ENCODE measurements at regions not wholly inside any gene's neighbourhood (a gene's known extent, or its start where the extent isn't known, plus 50 kb on each side); places are given as distances from the start of the nearest gene placed in this dataset.

- no peaks in the 10 kb centered on the region for H3K27me3 ChIP-seq (replicated peaks; ENCODE audit: control insufficient read depth, insufficient read depth, low read length)
- no peaks in the 10 kb centered on the region for H3K9me3 ChIP-seq (ENCODE audit: control insufficient read depth, low read length)
- peaks cover 18% of the 10 kb centered on the region for H3K4me1 ChIP-seq (ENCODE audit: control insufficient read depth, insufficient read depth, low read length)
- H3K4me3 ChIP-seq (ENCODE audit: low read length), result no peak overlapping the region
- DNase-seq (ENCODE audit: low read depth), result no peak
- H3K9ac ChIP-seq (ENCODE audit: low read length), result no peak overlapping the region
- no peaks in the 10 kb centered on the region for H3K36me3 ChIP-seq (ENCODE audit: control insufficient read depth, insufficient read depth, low read length, severe bottlenecking)
Measured at GRCh38 chr4:140316799-140317198, 56.6 kb upstream of the SCOC start.

GRCh38 chr4:140315970-140316369, 57.5 kb upstream of the SCOC start:
- DNase-seq (ENCODE audit: low read depth), result no peak
- H3K27me3 ChIP-seq (replicated peaks; ENCODE audit: control insufficient read depth, insufficient read depth, low read length), result no peaks in the 10 kb centered on the region
- H3K36me3 ChIP-seq (ENCODE audit: control insufficient read depth, insufficient read depth, low read length, severe bottlenecking), result no peaks in the 10 kb centered on the region
- no peaks in the 10 kb centered on the region for H3K9me3 ChIP-seq (ENCODE audit: control insufficient read depth, low read length)
- no peak overlapping the region for H3K9ac ChIP-seq (ENCODE audit: low read length)
- H3K4me1 ChIP-seq (ENCODE audit: control insufficient read depth, insufficient read depth, low read length), result peaks cover 18% of the 10 kb centered on the region
- H3K4me3 ChIP-seq (ENCODE audit: low read length), result no peak overlapping the region

GRCh38 chr4:140315438-140315837, 58.0 kb upstream of the SCOC start:
- no peak overlapping the region for H3K4me3 ChIP-seq (ENCODE audit: low read length)
- H3K27me3 ChIP-seq (replicated peaks; ENCODE audit: control insufficient read depth, insufficient read depth, low read length), result no peaks in the 10 kb centered on the region
- no peaks in the 10 kb centered on the region for H3K9me3 ChIP-seq (ENCODE audit: control insufficient read depth, low read length)
- no peak for DNase-seq (ENCODE audit: low read depth)
- H3K36me3 ChIP-seq (ENCODE audit: control insufficient read depth, insufficient read depth, low read length, severe bottlenecking), result no peaks in the 10 kb centered on the region
- H3K9ac ChIP-seq (ENCODE audit: low read length), result no peak overlapping the region
- peaks cover 18% of the 10 kb centered on the region for H3K4me1 ChIP-seq (ENCODE audit: control insufficient read depth, insufficient read depth, low read length)

- no peak for DNase-seq (ENCODE audit: low read depth)
- no peaks in the 10 kb centered on the region for H3K36me3 ChIP-seq (ENCODE audit: control insufficient read depth, insufficient read depth, low read length, severe bottlenecking)
- H3K9me3 ChIP-seq (ENCODE audit: control insufficient read depth, low read length), result no peaks in the 10 kb centered on the region
- no peak overlapping the region for H3K9ac ChIP-seq (ENCODE audit: low read length)
- no peaks in the 10 kb centered on the region for H3K27me3 ChIP-seq (replicated peaks; ENCODE audit: control insufficient read depth, insufficient read depth, low read length)
- no peak overlapping the region for H3K4me3 ChIP-seq (ENCODE audit: low read length)
- peaks cover 20% of the 10 kb centered on the region for H3K4me1 ChIP-seq (ENCODE audit: control insufficient read depth, insufficient read depth, low read length)
Measured at GRCh38 chr4:140315019-140315418, 58.4 kb upstream of the SCOC start.

- Histone ChIP-seq H3K4me3 (ENCODE audit: low read length) (no peak overlapping the region), H3K4me1 (ENCODE audit: control insufficient read depth, insufficient read depth, low read length) (peaks cover 42% of the 10 kb centered on the region), H3K27me3 (replicated peaks; ENCODE audit: control insufficient read depth, insufficient read depth, low read length) (no peaks in the 10 kb centered on the region), H3K9me3 (ENCODE audit: control insufficient read depth, low read length) (no peaks in the 10 kb centered on the region), H3K9ac (ENCODE audit: low read length) (no peak overlapping the region), H3K36me3 (ENCODE audit: control insufficient read depth, insufficient read depth, low read length, severe bottlenecking) (no peaks in the 10 kb centered on the region)
- DNase-seq (ENCODE audit: low read depth), result no peak
Measured at GRCh38 chr4:140312100-140312499, 61.3 kb upstream of the SCOC start.

- H3K27me3 ChIP-seq (replicated peaks; ENCODE audit: control insufficient read depth, insufficient read depth, low read length), result no peaks in the 10 kb centered on the region
- no peak overlapping the region for H3K9ac ChIP-seq (ENCODE audit: low read length)
- H3K36me3 ChIP-seq (ENCODE audit: control insufficient read depth, insufficient read depth, low read length, severe bottlenecking), result no peaks in the 10 kb centered on the region
- H3K4me3 ChIP-seq (ENCODE audit: low read length), result no peak overlapping the region
- H3K4me1 ChIP-seq (ENCODE audit: control insufficient read depth, insufficient read depth, low read length), result peaks cover 42% of the 10 kb centered on the region
- no peaks in the 10 kb centered on the region for H3K9me3 ChIP-seq (ENCODE audit: control insufficient read depth, low read length)
- DNase-seq (ENCODE audit: low read depth), result no peak
Measured at GRCh38 chr4:140311257-140311835, 62.1 kb upstream of the SCOC start.

- Histone ChIP-seq H3K27me3 (replicated peaks; ENCODE audit: control insufficient read depth, insufficient read depth, low read length) (no peaks in the 10 kb centered on the region), H3K4me3 (ENCODE audit: low read length) (peak overlapping the region; percentile 12), H3K4me1 (ENCODE audit: control insufficient read depth, insufficient read depth, low read length) (peaks cover 33% of the 10 kb centered on the region), H3K9ac (ENCODE audit: low read length) (peak overlapping the region; percentile 24), H3K9me3 (ENCODE audit: control insufficient read depth, low read length) (no peaks in the 10 kb centered on the region), H3K36me3 (ENCODE audit: control insufficient read depth, insufficient read depth, low read length, severe bottlenecking) (no peaks in the 10 kb centered on the region)
- peak; percentile 63 for DNase-seq (ENCODE audit: low read depth)
Measured at GRCh38 chr4:140309124-140309870, 64.1 kb upstream of the SCOC start.

GRCh38 chr4:140308366-140309123, 64.9 kb upstream of the SCOC start:
- Histone ChIP-seq H3K4me1 (ENCODE audit: control insufficient read depth, insufficient read depth, low read length) (peaks cover 37% of the 10 kb centered on the region), H3K27me3 (replicated peaks; ENCODE audit: control insufficient read depth, insufficient read depth, low read length) (no peaks in the 10 kb centered on the region), H3K36me3 (ENCODE audit: control insufficient read depth, insufficient read depth, low read length, severe bottlenecking) (no peaks in the 10 kb centered on the region), H3K4me3 (ENCODE audit: low read length) (peak overlapping the region; percentile 12), H3K9me3 (ENCODE audit: control insufficient read depth, low read length) (no peaks in the 10 kb centered on the region), H3K9ac (ENCODE audit: low read length) (peak overlapping the region; percentile 34)
- peak; percentile 85 for DNase-seq (ENCODE audit: low read depth)

- Histone ChIP-seq H3K9me3 (ENCODE audit: control insufficient read depth, low read length) (no peaks in the 10 kb centered on the region), H3K27me3 (replicated peaks; ENCODE audit: control insufficient read depth, insufficient read depth, low read length) (no peaks in the 10 kb centered on the region), H3K9ac (ENCODE audit: low read length) (no peak overlapping the region), H3K36me3 (ENCODE audit: control insufficient read depth, insufficient read depth, low read length, severe bottlenecking) (no peaks in the 10 kb centered on the region), H3K4me3 (ENCODE audit: low read length) (no peak overlapping the region), H3K4me1 (ENCODE audit: control insufficient read depth, insufficient read depth, low read length) (peaks cover 39% of the 10 kb centered on the region)
- DNase-seq (ENCODE audit: low read depth), result no peak
Measured at GRCh38 chr4:140305053-140305452, 68.4 kb upstream of the SCOC start.

- H3K4me3 ChIP-seq (ENCODE audit: low read length), result no peak overlapping the region
- no peak overlapping the region for H3K9ac ChIP-seq (ENCODE audit: low read length)
- no peaks in the 10 kb centered on the region for H3K9me3 ChIP-seq (ENCODE audit: control insufficient read depth, low read length)
- peaks cover 32% of the 10 kb centered on the region for H3K4me1 ChIP-seq (ENCODE audit: control insufficient read depth, insufficient read depth, low read length)
- no peaks in the 10 kb centered on the region for H3K36me3 ChIP-seq (ENCODE audit: control insufficient read depth, insufficient read depth, low read length, severe bottlenecking)
- H3K27me3 ChIP-seq (replicated peaks; ENCODE audit: control insufficient read depth, insufficient read depth, low read length), result no peaks in the 10 kb centered on the region
- DNase-seq (ENCODE audit: low read depth), result peak; percentile 21
Measured at GRCh38 chr4:140304346-140304745, 69.1 kb upstream of the SCOC start.

GRCh38 chr4:140302151-140302859, 71.1 kb upstream of the SCOC start:
- Histone ChIP-seq H3K27me3 (replicated peaks; ENCODE audit: control insufficient read depth, insufficient read depth, low read length) (no peaks in the 10 kb centered on the region), H3K4me3 (ENCODE audit: low read length) (no peak overlapping the region), H3K9me3 (ENCODE audit: control insufficient read depth, low read length) (no peaks in the 10 kb centered on the region), H3K4me1 (ENCODE audit: control insufficient read depth, insufficient read depth, low read length) (peaks cover 14% of the 10 kb centered on the region), H3K36me3 (ENCODE audit: control insufficient read depth, insufficient read depth, low read length, severe bottlenecking) (no peaks in the 10 kb centered on the region), H3K9ac (ENCODE audit: low read length) (no peak overlapping the region)
- DNase-seq (ENCODE audit: low read depth), result no peak
